ENCODE measurements at regions not wholly inside any gene's neighbourhood (a gene's known extent, or its start where the extent isn't known, plus 50 kb on each side); places are given as distances from the start of the nearest gene placed in this dataset.

GRCh38 chr6:28585335-28585734 is 59.7 kb downstream of the GPX5 start:
- Histone ChIP-seq H3K36me3 (ENCODE audit: control insufficient read depth, insufficient read depth, low read length) (no peaks in the 10 kb centered on the region), H3K27me3 (ENCODE audit: control insufficient read depth, insufficient read depth, low read length) (no peaks in the 10 kb centered on the region), H3K4me3 (ENCODE audit: low read depth, low read length) (no peak overlapping the region)
- ChIA-PET POLR2A (no interaction called here), CTCF (interaction anchor here (1.9 kb wide), 1 partner anchor 89 kb away, joined by 5 read pairs; no protein-coding TSS in a partner anchor)
- TF ChIP-seq CTCF (IDR thresholded peaks at IDR 0.05; ENCODE audit: insufficient read depth, low read depth, low read length), result no peak
- no peak for DNase-seq (ENCODE audit: low read depth)

- no peak overlapping the region for H3K4me3 ChIP-seq (ENCODE audit: low read depth, low read length)
- TF ChIP-seq CTCF (IDR thresholded peaks at IDR 0.05; ENCODE audit: insufficient read depth, low read depth, low read length), result no peak
- no peaks in the 10 kb centered on the region for H3K36me3 ChIP-seq (ENCODE audit: control insufficient read depth, insufficient read depth, low read length)
- CTCF ChIA-PET, result interaction anchor here (1.5 to 1.9 kb wide), 2 partner anchors 20 to 90 kb away, joined by 5 read pairs; no protein-coding TSS in a partner anchor
- H3K27me3 ChIP-seq (ENCODE audit: control insufficient read depth, insufficient read depth, low read length), result no peaks in the 10 kb centered on the region
- no peak for DNase-seq (ENCODE audit: low read depth)
- POLR2A ChIA-PET, result no interaction called here
Observed at GRCh38 chr6:28586324-28586723, 60.6 kb downstream of the GPX5 start.

GRCh38 chr6:28586962-28587745 is 61.5 kb downstream of the GPX5 start:
- TF ChIP-seq CTCF (IDR thresholded peaks at IDR 0.05; ENCODE audit: insufficient read depth, low read depth, low read length), result no peak

GRCh38 chr6:28587746-28588075 is 62.0 kb downstream of the GPX5 start:
- ChIA-PET CTCF (no interaction called here), POLR2A (no interaction called here)
- TF ChIP-seq CTCF (IDR thresholded peaks at IDR 0.05; ENCODE audit: insufficient read depth, low read depth, low read length), result no peak
- Histone ChIP-seq H3K4me3 (ENCODE audit: low read depth, low read length) (peak overlapping the region; percentile 58), H3K36me3 (ENCODE audit: control insufficient read depth, insufficient read depth, low read length) (no peaks in the 10 kb centered on the region), H3K27me3 (ENCODE audit: control insufficient read depth, insufficient read depth, low read length) (no peaks in the 10 kb centered on the region)
- DNase-seq (ENCODE audit: low read depth), result no peak

More at GRCh38 chr6:28586962-28587745, 61.5 kb downstream of the GPX5 start:
- H3K36me3 ChIP-seq (ENCODE audit: control insufficient read depth, insufficient read depth, low read length), result no peaks in the 10 kb centered on the region
- no peaks in the 10 kb centered on the region for H3K27me3 ChIP-seq (ENCODE audit: control insufficient read depth, insufficient read depth, low read length)
- peak overlapping the region; percentile 58 for H3K4me3 ChIP-seq (ENCODE audit: low read depth, low read length)
- ChIA-PET POLR2A (interaction anchor here (0.7 kb wide), 1 partner anchor 1115 kb away, joined by 3 read pairs; no protein-coding TSS in a partner anchor), CTCF (interaction anchor here (0.6 to 1.9 kb wide), 3 partner anchors 19 to 651 kb away, joined by 3 to 5 read pairs (median 5); no protein-coding TSS in a partner anchor)
- no peak for DNase-seq (ENCODE audit: low read depth)

GRCh38 chr6:28588666-28589065 is 63.0 kb downstream of the GPX5 start:
- Histone ChIP-seq H3K4me3 (ENCODE audit: low read depth, low read length) (no peak overlapping the region), H3K36me3 (ENCODE audit: control insufficient read depth, insufficient read depth, low read length) (no peaks in the 10 kb centered on the region), H3K27me3 (ENCODE audit: control insufficient read depth, insufficient read depth, low read length) (no peaks in the 10 kb centered on the region)
- no peak for TF ChIP-seq CTCF (IDR thresholded peaks at IDR 0.05; ENCODE audit: insufficient read depth, low read depth, low read length)
- ChIA-PET POLR2A (no interaction called here), CTCF (no interaction called here)
- no peak for DNase-seq (ENCODE audit: low read depth)
